HCT116 (cell line): ENCODE measurements at regions not wholly inside any gene's neighbourhood (a gene's known extent, or its start where the extent isn't known, plus 50 kb on each side); places are given as distances from the start of the nearest gene placed in this dataset.

ENCODE experiments used
- ATAC-seq: fragments of 200-7000 bp; cut with Tn5 transposase; 2 replicates; pipeline ENCODE4 v1.9.1; 2020; ENCODE audit warnings: mild to moderate bottlenecking, moderate library complexity
- BruUV-seq: library from RNA; stranded (reverse); fragments of 400-500 nt; replicated peaks from 2 replicates; lab custom pipeline; 2021; lab: Mats Ljungman, UMichigan
- CTCF ChIA-PET: fragments of 300-600 bp; sonication (Branson Sonifier 250); formaldehyde crosslinking; loops from one replicate; lab custom pipeline; 2021; ENCODE audit warnings: antibody characterized with exemption; lab: Charles Lee
- POLR2A ChIA-PET: fragments of 300-600, 350-600 bp; sonication (Branson Sonifier 250); formaldehyde crosslinking; loops from one replicate; lab custom pipeline; 2021; ENCODE audit warnings: antibody characterized with exemption; lab: Charles Lee
- RAD21 ChIA-PET, 2 experiments: fragments of 300-600 bp; sonication (Branson Sonifier 250); formaldehyde crosslinking; loops; one replicate each; lab custom pipeline; 2023; ENCODE audit warnings: low total read pairs in 2 of 2; ENCODE audit not compliant: uncharacterized antibody in 2 of 2, unreplicated experiment in 2 of 2, low non-redundant PET in 1 of 2; lab: Charles Lee
- DNase-seq: peaks from one replicate; pipeline ENCODE4 v3.0.0-alpha.2; 2010; ENCODE audit warnings: low read depth, low spot score
- H2AFZ ChIP-seq: fragments of 200-600 bp; shearing (Covaris generic), sonication (generic); 2 replicates; pipeline ENCODE4 v1.6.1; 2017; ENCODE audit warnings: low read depth, mixed run types, mixed read lengths, antibody characterized with exemption, low read length; ENCODE audit not compliant: poor library complexity, severe bottlenecking
- H3K27ac ChIP-seq: 2 replicates; pipeline ENCODE4 v1.5.1; 2012; ENCODE audit warnings: low read depth, low read length
- H3K27me3 ChIP-seq: fragments of 200-600 bp; sonication (generic); 2 replicates; pipeline ENCODE4 v1.6.1; 2016; ENCODE audit warnings: mixed run types, low read length, mixed read lengths; ENCODE audit not compliant: insufficient read depth
- H3K36me3 ChIP-seq, 2 experiments: fragments of 200-500 bp in 1 of 2; fragments of 200-600 bp in 1 of 2; sonication (Bioruptor generic) in 1 of 2; sonication (generic) in 1 of 2; 2 replicates each; pipeline versions ENCODE4 v1.5.1 to v1.6.1; 2014 to 2016; ENCODE audit warnings: low read length in 2 of 2, inconsistent platforms in 1 of 2, mixed read lengths in 1 of 2, mixed run types in 1 of 2; ENCODE audit not compliant: insufficient read depth in 2 of 2, control insufficient read depth in 1 of 2
- H3K4me1 ChIP-seq, 2 experiments: fragments of 200-600 bp in 1 of 2; sonication (generic) in 1 of 2; 2 replicates each; pipeline versions ENCODE4 v1.5.1 to v1.6.1; 2012 to 2017; ENCODE audit warnings: low read length in 2 of 2, inconsistent platforms in 1 of 2, mild to moderate bottlenecking in 1 of 2, mixed read lengths in 1 of 2, mixed run types in 1 of 2, moderate library complexity in 1 of 2; ENCODE audit not compliant: insufficient read depth in 2 of 2, control insufficient read depth in 1 of 2
- H3K4me2 ChIP-seq: fragments of 200-600 bp; sonication (generic); 2 replicates; pipeline ENCODE4 v1.6.1; 2017; ENCODE audit warnings: mixed run types, low read length, mixed read lengths
- H3K4me3 ChIP-seq, 2 experiments: fragments of 200-600 bp in 1 of 2; sonication (generic) in 1 of 2; replicated peaks in 1 of 2; 2 replicates each; pipeline ENCODE4 v1.5.1; 2011 to 2016; ENCODE audit warnings: low read length in 2 of 2, control low read depth in 1 of 2, low read depth in 1 of 2, mild to moderate bottlenecking in 1 of 2, mixed read lengths in 1 of 2, mixed run types in 1 of 2
- H3K79me2 ChIP-seq: fragments of 200-600 bp; sonication (generic); 2 replicates; pipeline ENCODE4 v1.6.1; 2017; ENCODE audit warnings: mild to moderate bottlenecking, mixed run types, low read length, moderate library complexity, mixed read lengths; ENCODE audit not compliant: insufficient read depth
- H3K9ac ChIP-seq: fragments of 200-600 bp; sonication (generic); 2 replicates; pipeline ENCODE4 v1.6.1; 2016; ENCODE audit warnings: low read length, mixed read lengths
- H3K9me2 ChIP-seq: fragments of 200-600 bp; sonication (generic), shearing (Covaris generic); 2 replicates; pipeline ENCODE4 v1.6.1; 2017; ENCODE audit warnings: mixed run types, mild to moderate bottlenecking, moderate library complexity; ENCODE audit not compliant: insufficient read depth
- H3K9me3 ChIP-seq, 2 experiments: fragments of 200-500 bp in 1 of 2; fragments of 200-600 bp in 1 of 2; sonication (Bioruptor generic) in 1 of 2; sonication (generic) in 1 of 2; 2 replicates each; pipeline ENCODE4 v1.6.1; 2014 to 2017; ENCODE audit warnings: low read length in 2 of 2, mixed read lengths in 2 of 2, inconsistent platforms in 1 of 2, low read depth in 1 of 2, mild to moderate bottlenecking in 1 of 2, mixed run types in 1 of 2, moderate library complexity in 1 of 2; ENCODE audit not compliant: control insufficient read depth in 1 of 2, insufficient read depth in 1 of 2
- H4K20me1 ChIP-seq: fragments of 200-600 bp; sonication (generic), shearing (Covaris generic); 2 replicates; pipeline ENCODE4 v1.6.1; 2017; ENCODE audit warnings: mixed run types, mild to moderate bottlenecking, moderate library complexity; ENCODE audit not compliant: insufficient read depth
- ATF3 ChIP-seq: IDR thresholded peaks from 2 replicates; pipeline ENCODE4 v1.6.1; 2012
- CEBPB ChIP-seq: IDR thresholded peaks from 2 replicates; pipeline ENCODE4 v1.6.1; 2012; ENCODE audit warnings: low read depth
- CTCF ChIP-seq, 3 experiments: fragments of 200-600 bp in 1 of 3; sonication (generic) in 1 of 3; IDR thresholded peaks in 2 of 3; conservative IDR thresholded peaks in 1 of 3; 2 replicates each; pipeline ENCODE4 v1.5.1; 2012 to 2017; ENCODE audit warnings: low read depth in 2 of 3, low read length in 2 of 3, antibody characterized with exemption in 1 of 3, borderline replicate concordance in 1 of 3, control low read depth in 1 of 3, mild to moderate bottlenecking in 1 of 3, mixed read lengths in 1 of 3, mixed run types in 1 of 3, moderate library complexity in 1 of 3; ENCODE audit not compliant: insufficient read depth in 1 of 3
- ELF1 ChIP-seq: IDR thresholded peaks from 2 replicates; pipeline ENCODE4 v1.6.1; 2012; ENCODE audit warnings: low read depth, borderline replicate concordance
- EZH2phosphoT487 ChIP-seq: fragments of 200-600 bp; IDR thresholded peaks from 2 replicates; pipeline ENCODE4 v1.6.1; 2018; ENCODE audit warnings: antibody characterized with exemption, borderline replicate concordance
- JUND ChIP-seq: IDR thresholded peaks from 2 replicates; pipeline ENCODE4 v1.6.1; 2012
- MAX ChIP-seq: IDR thresholded peaks from 2 replicates; pipeline ENCODE4 v1.6.1; 2012
- POLR2A ChIP-seq: IDR thresholded peaks from 2 replicates; pipeline ENCODE4 v1.7.0; 2011; ENCODE audit warnings: borderline replicate concordance; ENCODE audit not compliant: insufficient read depth, insufficient read length; ENCODE audit errors: extremely low read depth
- POLR2AphosphoS5 ChIP-seq: IDR thresholded peaks from 2 replicates; pipeline ENCODE4 v1.6.1; 2011; ENCODE audit warnings: mild to moderate bottlenecking, low read depth, low read length, moderate library complexity
- REST ChIP-seq: IDR thresholded peaks from 2 replicates; pipeline ENCODE4 v1.6.1; 2012; ENCODE audit warnings: low read depth
- TCF7L2 ChIP-seq: IDR thresholded peaks from 2 replicates; pipeline ENCODE4 v1.7.0; 2011; ENCODE audit warnings: borderline replicate concordance, inconsistent platforms; ENCODE audit not compliant: insufficient read depth, insufficient read length; ENCODE audit errors: extremely low read depth
- YY1 ChIP-seq: IDR thresholded peaks from 2 replicates; pipeline ENCODE4 v1.6.1; 2011; ENCODE audit warnings: low read length, low read depth, moderate library complexity, mild to moderate bottlenecking; ENCODE audit not compliant: insufficient replicate concordance; ENCODE audit errors: extremely low read depth
- ZNF274 ChIP-seq: fragments of 200-500 bp; sonication (Bioruptor generic); IDR thresholded peaks from 2 replicates; pipeline ENCODE4 v1.6.1; 2014; ENCODE audit warnings: mild to moderate bottlenecking, low read depth, low read length, inconsistent platforms
- intact Hi-C: fragments of 100-400 bp; cut with micrococcal nuclease; formaldehyde crosslinking; loops from 2 replicates; pipeline ENCODE4 v1.10.0; 2022

- no peak for ATAC-seq
- Histone ChIP-seq H3K9me2 (no peaks in the 10 kb centered on the region), H3K4me3 (no peak overlapping the region), H3K4me1 (no peaks in the 10 kb centered on the region), H3K27ac (no peak overlapping the region), H3K4me2 (no peak overlapping the region), H3K36me3 (no peaks in the 10 kb centered on the region), H3K27me3 (no peaks in the 10 kb centered on the region), H4K20me1 (no peaks in the 10 kb centered on the region), H3K79me2 (no peaks in the 10 kb centered on the region), H3K9me3 (peaks cover 0 to 6% of the 10 kb centered on the region in 2 experiments; a peak in 1 of 4 replicates), H2AFZ (no peak overlapping the region), H3K9ac (no peak overlapping the region)
- no peak for DNase-seq
- RAD21 ChIA-PET, result no interaction called here
- no TSS peak for BruUV-seq
- POLR2A ChIA-PET, result no interaction called here
- TF ChIP-seq ATF3, result no peak
- no peak for TF ChIP-seq JUND
- TF ChIP-seq POLR2AphosphoS5, result no peak
- no peak for TF ChIP-seq EZH2phosphoT487
- TF ChIP-seq POLR2A, result no peak
- TF ChIP-seq CEBPB, result no peak
- no peak for TF ChIP-seq TCF7L2
- CTCF ChIA-PET, result no interaction called here
- intact Hi-C loops, result no loop called here
Measured at GRCh38 chr4:66091786-66092185, 421.5 kb upstream of the EPHA5 start.

- ChIA-PET CTCF (no interaction called here), POLR2A (no interaction called here), RAD21 (no interaction called here)
- Histone ChIP-seq H2AFZ (no peak overlapping the region), H3K79me2 (no peaks in the 10 kb centered on the region), H3K9ac (no peak overlapping the region), H3K27me3 (no peaks in the 10 kb centered on the region), H3K4me3 (no peak overlapping the region), H3K27ac (no peak overlapping the region), H3K9me3 (peaks cover 5 to 20% of the 10 kb centered on the region in 2 experiments; a peak in 3 of 4 replicates), H4K20me1 (no peaks in the 10 kb centered on the region), H3K4me2 (no peak overlapping the region), H3K36me3 (no peaks in the 10 kb centered on the region), H3K9me2 (no peaks in the 10 kb centered on the region), H3K4me1 (no peaks in the 10 kb centered on the region)
- intact Hi-C loops, result no loop called here
- DNase-seq, result no peak
- no TSS peak for BruUV-seq
- no peak for ATAC-seq
- TF ChIP-seq POLR2AphosphoS5 (no peak), POLR2A (no peak), ZNF274 (no peak), TCF7L2 (no peak), MAX (no peak), CEBPB (no peak), YY1 (no peak), JUND (no peak), CTCF (IDR thresholded peaks at IDR 0.05 in 2 of 3, conservative IDR thresholded peaks at IDR 0.05 in 1 of 3; ENCODE audit: borderline replicate concordance in 1 of 3, insufficient read depth in 1 of 3, low read depth in 2 of 3, low read length in 2 of 3) (no peak), EZH2phosphoT487 (no peak), ATF3 (no peak), ELF1 (no peak), REST (no peak)
Measured at GRCh38 chr4:66073961-66074360, 403.7 kb upstream of the EPHA5 start.
